GM19324 (cell line): ENCODE measurements at regions not wholly inside any gene's neighbourhood (a gene's known extent, or its start where the extent isn't known, plus 50 kb on each side); places are given as distances from the start of the nearest gene placed in this dataset.

Source experiments
- ATAC-seq: cut with Tn5 transposase; IDR thresholded peaks from one replicate; pipeline ENCODE4 v1.9.1; 2021; ENCODE audit warnings: mild to moderate bottlenecking, moderate library complexity; ENCODE audit not compliant: unreplicated experiment, low FRiP score

DNA sequence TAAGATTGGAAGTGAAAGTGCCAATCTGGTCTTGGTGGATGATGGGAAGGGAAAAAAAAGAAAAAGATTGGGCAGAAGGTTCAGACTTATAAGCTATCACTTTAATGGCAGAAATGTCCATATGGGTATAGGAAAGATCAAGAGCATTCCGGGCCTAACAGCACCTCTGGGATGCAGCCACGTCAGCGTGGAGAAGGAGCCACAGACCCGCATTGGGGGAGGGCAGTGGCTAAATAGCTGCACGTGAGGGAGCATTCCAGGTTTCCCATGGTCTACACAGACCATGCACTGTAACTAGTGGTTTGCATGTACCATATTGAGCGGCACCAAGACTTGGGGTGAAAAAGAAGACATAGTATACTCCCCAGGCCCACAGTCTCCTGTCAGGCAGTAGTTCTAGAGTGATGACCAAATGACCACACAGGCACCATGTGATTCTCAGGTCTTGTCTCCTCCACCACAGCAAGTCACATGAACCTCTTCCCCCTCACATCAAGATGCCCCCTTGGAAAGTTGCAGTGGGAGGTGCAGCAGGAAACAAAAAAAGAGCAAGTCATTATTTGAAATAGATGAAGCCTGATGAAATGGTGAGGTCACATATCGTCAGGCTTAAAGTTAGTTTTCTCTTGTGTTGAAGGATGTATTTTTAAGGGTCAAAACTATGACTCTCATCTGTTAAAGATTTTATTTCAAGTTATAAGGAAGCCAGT, 94.4 kb upstream of the TNFAIP3 start:
- ATAC-seq: no peak

DNA sequence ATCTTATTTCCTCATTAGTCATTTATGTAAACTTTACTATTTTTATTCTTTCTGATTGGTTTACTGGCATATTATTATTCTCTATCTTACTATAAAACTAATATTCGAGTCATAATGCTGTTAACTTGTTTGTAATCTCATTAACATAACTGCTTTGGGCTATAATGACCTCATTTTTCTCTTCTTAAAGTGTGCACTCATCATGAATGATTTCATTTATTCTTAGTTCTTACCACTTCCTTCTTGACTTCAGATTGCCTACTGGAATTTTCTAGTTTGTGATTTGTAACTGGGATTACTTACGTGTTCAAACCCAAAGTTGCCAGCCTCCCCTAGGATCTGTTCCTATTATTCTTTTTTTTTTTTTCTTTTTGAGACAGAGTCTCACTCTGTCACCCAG, 91.8 kb upstream of the TNFAIP3 start:
- ATAC-seq: no peak

DNA sequence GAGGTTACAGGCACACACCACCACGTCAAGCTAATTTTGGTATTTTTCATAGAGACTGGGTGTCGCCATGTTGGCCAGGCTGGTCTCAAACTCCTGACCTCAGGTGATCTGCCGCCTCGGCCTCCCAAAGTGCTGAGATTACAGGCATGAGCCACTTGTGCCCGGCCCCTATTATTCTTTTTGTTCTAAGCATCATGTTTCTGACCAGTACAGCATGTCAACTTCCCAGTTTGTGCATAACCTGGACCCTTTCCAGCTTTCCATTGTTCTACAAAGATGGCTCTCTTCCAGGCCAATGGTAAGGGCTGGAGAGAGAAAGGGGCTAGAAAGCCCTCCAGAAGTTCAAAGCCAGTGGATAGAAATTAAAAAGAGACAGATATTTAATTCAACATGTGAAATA, 91.3 kb upstream of the TNFAIP3 start:
- no peak for ATAC-seq

DNA sequence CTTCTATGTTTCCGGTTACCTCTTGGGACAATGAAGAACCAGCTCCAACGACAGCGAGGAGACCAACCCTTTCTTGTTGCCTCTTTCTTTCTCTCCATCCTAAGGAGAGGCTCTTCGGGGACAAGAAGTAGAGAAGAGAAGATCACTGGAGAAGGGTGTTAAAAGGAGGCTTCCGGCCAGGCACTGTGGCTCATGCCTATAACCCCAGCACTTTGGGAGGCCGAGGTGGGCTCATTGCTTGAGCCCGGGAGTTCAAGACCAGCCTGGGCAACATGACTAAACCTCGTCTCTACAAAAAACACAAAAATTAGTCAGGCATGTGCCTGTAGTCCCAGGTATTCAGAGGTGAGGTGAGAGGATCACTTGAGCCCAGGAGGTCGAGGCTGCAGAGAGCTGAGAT, 90.8 kb upstream of the TNFAIP3 start:
- no peak for ATAC-seq

DNA sequence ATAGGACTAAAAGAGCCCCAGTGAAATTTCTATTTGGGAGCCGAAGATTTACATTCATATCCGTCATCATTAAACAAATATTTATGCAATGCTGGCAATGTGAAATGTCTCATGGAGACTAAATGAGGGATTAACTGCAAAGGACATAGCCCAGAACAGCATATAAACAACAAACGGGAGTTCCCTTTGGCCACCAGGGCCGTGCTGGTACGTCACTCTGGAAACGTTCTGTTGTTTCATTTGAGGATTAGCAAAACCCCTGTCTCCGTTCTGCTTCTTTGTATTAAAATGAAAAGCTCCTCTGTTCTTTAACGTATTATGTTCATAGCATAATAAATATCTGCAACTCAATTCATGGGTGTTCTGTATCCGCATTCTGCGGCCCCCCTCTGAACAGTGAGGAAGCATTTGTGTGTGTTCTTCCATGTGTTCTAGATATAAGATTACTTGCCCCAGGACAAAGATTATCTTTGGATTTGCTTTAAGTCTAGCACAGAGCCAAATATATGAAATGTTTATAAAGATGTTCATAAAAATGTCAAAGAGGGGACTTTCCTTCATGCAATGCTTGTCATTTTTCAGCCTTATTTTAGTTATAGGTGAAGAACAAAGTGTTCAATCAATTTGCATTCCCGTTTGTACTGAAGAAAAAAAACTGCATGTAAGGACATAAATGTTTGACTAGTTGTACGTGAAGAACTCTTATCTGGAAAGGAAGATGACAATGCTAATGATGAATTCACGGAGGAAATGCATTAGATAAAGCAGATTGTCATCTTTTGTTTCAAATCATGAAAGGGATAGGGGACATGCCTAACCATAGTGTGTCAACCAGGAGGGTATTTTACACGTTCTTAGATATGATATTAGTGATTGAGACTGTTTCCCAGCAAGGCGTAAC, 90.0 kb upstream of the TNFAIP3 start:
- ATAC-seq: no peak

DNA sequence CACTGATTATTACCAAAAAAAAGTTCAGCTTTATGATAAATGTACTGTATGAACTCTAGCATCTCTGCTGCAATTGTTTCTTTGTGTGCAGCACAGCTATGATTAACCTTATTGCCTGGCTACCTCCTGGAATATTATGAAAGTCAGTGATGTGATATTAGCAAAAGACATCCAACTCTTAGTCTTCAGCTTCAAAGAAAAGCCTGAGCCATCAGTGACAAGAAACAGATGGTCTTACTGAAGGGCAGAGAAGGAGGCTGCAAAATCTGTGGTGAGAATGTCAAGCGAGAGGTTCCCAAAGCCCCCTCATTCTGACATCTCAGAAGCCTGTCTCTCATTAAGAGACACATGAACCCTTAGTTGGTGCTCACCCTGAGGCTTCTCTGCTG, 89.4 kb upstream of the TNFAIP3 start:
- no peak for ATAC-seq

DNA sequence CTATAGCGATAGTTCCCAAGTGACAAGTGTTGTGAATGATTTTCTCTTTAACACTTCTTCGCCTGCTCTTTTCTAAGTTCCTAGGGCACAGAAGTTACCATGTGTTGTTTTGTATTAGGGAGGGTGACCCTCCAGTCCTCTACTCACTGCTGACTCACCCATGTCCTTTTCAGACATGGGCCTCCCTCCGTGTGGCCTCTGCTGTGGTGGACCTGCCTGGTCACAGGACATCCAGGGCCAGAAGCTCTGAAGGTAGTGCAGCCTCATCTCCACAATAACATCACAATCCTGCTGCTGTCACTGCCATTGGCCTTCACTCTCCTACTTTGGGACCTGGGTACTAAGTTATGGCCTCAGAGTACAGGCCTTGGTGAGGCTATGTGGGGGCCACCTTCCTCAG, 87.1 kb upstream of the TNFAIP3 start:
- ATAC-seq: no peak

DNA sequence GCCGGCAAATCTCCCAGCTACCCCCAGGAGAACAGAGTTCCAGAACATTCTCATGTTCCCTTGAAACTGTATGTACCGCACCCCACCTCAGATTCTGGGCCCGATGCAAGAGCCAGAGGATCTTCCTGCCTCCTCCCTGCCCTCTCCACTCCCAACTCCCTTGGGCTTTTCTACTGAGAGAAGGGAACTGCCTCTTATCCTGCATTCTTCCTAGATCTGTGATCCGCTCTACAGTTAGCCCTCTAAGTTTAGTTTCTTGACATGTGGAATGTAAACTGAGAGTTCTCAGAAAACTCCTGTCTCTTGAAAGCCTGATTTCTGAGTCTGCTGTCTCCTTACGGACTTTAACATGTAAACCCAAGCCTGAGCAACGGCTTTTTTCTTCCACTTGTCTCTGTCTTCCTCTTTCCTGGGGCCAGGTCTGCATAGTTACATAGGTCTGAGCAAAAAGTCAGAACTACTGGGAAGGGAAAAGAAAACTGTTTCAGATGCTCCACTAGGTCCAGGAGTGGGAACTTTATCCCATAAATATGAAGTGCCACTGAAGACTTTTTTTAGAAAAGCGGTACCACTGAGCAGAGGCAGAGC, 86.5 kb upstream of the TNFAIP3 start:
- ATAC-seq: no peak

DNA sequence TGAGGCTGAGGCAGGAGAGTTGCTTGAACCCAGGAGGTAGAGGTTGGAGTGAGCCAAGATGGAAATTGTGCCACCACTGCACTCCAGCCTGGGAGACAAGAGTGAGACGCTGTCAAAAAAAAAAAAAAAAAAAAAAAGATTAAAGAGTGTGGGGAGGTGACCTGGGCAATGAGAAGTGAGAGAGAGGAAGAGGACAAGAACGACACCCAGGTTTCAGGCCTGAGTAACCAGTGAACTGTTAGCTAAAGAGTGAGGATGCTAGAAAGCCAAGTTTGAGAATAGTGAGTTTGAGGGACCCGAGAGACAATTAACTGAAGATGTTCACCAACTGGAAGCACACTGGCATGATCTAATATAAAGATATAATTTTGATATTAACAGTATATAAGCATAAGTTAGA, 85.4 kb upstream of the TNFAIP3 start:
- no peak for ATAC-seq

DNA sequence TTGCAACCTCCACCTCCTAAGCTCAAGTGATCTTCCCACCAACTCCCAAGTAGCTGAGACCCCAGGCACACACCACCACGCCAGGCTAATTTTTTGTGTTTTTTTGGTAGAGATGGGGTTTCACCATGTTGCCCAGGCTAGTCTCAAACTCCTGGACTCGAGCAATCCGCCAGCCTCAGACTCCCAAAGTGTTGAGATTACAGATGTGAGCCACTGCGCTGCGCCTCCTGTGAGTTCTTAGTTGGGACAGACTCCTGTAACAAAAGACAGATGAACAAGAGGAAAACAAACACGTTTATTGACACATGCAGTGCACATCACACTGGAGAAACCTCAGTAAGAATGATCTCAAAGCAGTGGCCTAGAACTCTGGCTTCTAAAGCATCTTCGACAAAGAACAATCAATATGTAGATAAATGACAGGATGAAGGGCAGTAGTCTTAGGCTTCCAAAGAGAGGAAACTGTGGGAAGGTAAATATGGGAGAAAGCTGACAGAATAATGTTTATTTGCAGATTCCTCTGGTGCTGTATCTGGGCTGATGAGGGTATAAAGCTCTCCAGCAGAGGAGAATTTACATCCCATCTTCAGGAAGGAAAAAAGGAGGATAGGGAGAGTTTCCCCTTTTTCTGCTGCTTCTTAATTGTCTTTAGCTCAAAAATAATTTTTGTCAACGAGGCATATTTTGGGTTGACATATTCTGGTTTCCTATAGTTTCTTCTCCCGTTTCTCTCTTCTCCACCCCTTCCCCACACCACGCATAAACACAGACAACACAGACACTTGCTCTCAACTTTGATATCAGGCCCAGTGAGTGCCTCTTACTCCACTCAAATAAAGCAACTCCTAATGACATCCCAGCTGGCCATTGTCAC, 84.7 kb upstream of the TNFAIP3 start:
- ATAC-seq: no peak

DNA sequence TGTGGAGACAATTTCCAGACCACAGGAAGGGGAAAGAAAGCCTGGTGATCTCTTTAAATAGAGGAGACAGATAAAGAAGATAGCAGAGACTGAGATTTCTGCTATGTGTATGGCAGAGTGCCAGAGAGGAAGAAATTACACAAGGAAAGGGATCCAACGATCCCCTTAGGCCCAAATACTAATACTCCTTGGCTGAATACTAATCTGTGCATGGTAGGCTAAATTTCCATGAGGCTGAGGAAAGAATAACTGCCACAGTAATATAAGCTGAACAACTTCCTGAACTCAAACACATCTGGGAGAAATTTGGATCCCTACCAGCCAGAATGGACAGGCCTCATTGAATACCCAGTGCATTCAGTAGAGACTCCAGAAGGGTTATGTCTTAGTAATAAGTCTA, 83.3 kb upstream of the TNFAIP3 start:
- ATAC-seq: no peak

- no peak for ATAC-seq
Measured at GRCh38 chr6:137784583-137784982, 82.5 kb upstream of the TNFAIP3 start.

DNA sequence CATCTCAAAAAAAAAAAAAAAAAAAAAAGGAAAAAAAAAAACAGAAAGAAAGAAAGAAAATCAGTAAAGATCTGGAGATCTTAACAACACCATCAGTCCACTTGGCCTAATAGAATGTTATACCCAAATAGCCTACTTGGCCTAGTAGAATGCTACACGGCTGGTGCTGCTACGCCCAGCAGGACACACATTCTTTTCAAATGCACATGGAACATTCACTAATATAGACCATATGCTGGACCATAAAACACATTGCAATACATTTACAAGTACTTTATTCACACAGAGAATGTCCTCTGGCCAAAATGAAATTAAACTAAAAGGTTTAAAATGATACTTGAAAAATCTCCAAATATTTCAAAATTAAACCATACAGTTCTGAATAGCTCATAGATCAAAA, 80.0 kb upstream of the TNFAIP3 start:
- ATAC-seq: no peak

- ATAC-seq: no peak
Measured at GRCh38 chr6:137788248-137788647, 78.8 kb upstream of the TNFAIP3 start.

- no peak for ATAC-seq
Measured at GRCh38 chr6:137791281-137792159, 75.5 kb upstream of the TNFAIP3 start.

DNA sequence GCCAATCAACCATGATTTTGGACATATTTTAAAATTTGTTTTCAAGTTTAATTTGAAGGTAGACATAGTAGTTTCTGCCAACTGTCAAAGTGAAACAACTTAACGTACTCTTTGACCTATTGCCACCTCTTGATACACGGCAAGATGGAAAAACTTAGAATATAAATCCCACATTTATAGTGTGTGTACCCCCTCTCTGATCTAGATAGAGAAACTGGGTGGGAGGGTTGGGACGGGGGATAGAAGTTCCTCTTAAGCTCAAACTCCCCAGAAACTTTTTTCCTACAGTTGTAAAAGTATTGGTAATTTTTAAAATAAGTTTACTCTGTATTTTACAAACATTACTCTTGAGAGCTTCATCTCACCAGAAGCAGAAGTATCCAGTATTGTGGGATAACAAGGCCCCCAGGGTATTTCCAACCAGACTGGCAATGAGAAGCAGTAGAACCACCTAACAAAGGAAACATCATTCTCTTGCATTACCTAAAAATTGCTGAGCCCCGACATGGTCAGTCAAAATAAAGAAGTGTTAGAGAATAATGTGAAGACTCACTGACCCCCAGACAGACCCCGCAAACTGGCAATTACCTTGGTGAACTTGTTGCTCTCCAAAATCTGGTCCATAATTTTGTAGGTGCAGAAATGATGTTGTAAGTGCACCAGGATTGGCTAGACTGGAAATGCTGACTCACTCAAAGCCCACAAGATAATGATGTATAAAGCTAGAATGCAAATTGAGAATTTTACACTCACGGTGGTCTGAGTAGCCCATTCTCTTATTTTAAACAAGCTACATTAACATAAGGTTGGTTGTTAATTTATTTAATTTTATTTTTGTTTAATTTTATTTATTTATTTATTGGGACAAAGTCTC, 74.7 kb upstream of the TNFAIP3 start:
- ATAC-seq: no peak

GRCh38 chr6:137793805-137794515, 73.1 kb upstream of the TNFAIP3 start:
- ATAC-seq: no peak

DNA sequence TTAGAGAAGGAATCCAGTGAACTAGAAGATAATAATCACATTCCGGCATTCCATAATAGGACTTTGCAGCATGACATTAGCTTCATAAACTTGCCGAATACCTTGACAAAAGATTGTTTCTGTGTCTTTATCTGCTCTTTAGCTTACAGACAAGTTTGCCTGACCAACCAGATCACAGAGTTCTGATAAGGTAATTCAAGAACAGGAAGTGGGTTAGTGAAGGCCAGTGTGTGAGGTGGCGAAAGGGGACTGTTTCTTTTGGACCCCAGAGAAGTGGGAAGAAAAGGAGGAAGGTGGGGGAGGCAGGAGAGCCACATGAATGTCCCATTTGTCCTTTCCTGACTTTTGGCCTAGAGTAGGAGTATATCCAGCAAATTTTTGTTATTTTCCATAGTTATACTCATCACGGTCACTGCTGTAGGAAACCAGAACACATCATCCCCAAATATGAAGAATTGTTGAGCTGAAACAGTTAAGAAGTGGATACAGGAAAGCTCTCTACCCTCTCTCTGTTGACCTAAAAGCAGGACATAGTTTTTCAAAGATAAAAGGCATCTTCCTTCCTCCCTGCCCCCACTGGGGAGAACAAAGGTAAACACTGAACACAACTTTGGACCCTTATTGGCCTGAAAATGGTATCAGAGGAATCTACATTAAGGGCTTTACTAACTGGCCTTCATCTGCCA, 72.4 kb upstream of the TNFAIP3 start:
- ATAC-seq: no peak
